ENCODE measurements at regions not wholly inside any gene's neighbourhood (a gene's known extent, or its start where the extent isn't known, plus 50 kb on each side); places are given as distances from the start of the nearest gene placed in this dataset.

GRCh38 chr1:168789501-168789900, 60.5 kb upstream of the DPT start:
- in situ Hi-C loops (cut with MboI; ENCODE audit: low pct_ligation_motif_present in 1 of 4, low pct_unique_long_range_greater_than_20kb in 1 of 4, low sequenced_read_pairs in 3 of 4) (no loop called here), intact Hi-C loops (cut with DNase I; ENCODE audit: low total_unique reads) (no loop called here)
- Histone ChIP-seq H3K27ac (no peak overlapping the region), H3K4me3 (no peak overlapping the region), H3K9me3 (no peaks in the 10 kb centered on the region), H3K36me3 (no peaks in the 10 kb centered on the region), H3K4me1 (peaks cover 0 to 2% (median 0%) of the 10 kb centered on the region in 4 donors), H3K27me3 (no peaks in the 10 kb centered on the region)
- WGBS, 2 donors (ENCODE audit: low coverage in 1 of 2): 72 to 75% methylated on average over 2 of the region's 2 CpGs
- TF ChIP-seq POLR2AphosphoS5 (IDR thresholded peaks at IDR 0.05): no peak
- TF ChIP-seq CTCF (IDR thresholded peaks at IDR 0.05): no peak
- TF ChIP-seq POLR2A (IDR thresholded peaks at IDR 0.05): no peak
- no peak for TF ChIP-seq EP300 (IDR thresholded peaks at IDR 0.05; ENCODE audit: low read depth)
- DNase-seq: no peak

- intact Hi-C loops (cut with DNase I; ENCODE audit: low total_unique reads): no loop called here
- Histone ChIP-seq H3K4me1 (no peaks in the 10 kb centered on the region), H3K27ac (no peak overlapping the region), H3K4me3 (no peak overlapping the region), H3K36me3 (no peaks in the 10 kb centered on the region), H3K9me3 (no peaks in the 10 kb centered on the region), H3K27me3 (no peaks in the 10 kb centered on the region)
- TF ChIP-seq CTCF (IDR thresholded peaks at IDR 0.05): no peak
- TF ChIP-seq POLR2AphosphoS5 (IDR thresholded peaks at IDR 0.05): no peak
- no peak for TF ChIP-seq EP300 (IDR thresholded peaks at IDR 0.05; ENCODE audit: low read depth)
- TF ChIP-seq POLR2A (IDR thresholded peaks at IDR 0.05): no peak
- 80 to 81% methylated on average over 1 to 3 of the region's 3 CpGs for WGBS, 2 donors (ENCODE audit: low coverage in 1 of 2)
- in situ Hi-C loops (cut with MboI; ENCODE audit: low pct_ligation_motif_present in 1 of 4, low pct_unique_long_range_greater_than_20kb in 1 of 4, low sequenced_read_pairs in 3 of 4): no loop called here
- no peak for DNase-seq
Observed at GRCh38 chr1:168792142-168792541, 63.1 kb upstream of the DPT start.

- Histone ChIP-seq H3K4me3 (no peak overlapping the region), H3K4me1 (no peaks in the 10 kb centered on the region), H3K9me3 (no peaks in the 10 kb centered on the region), H3K36me3 (no peaks in the 10 kb centered on the region), H3K27me3 (no peaks in the 10 kb centered on the region), H3K27ac (no peak overlapping the region)
- in situ Hi-C loops (cut with MboI; ENCODE audit: low pct_ligation_motif_present in 1 of 4, low pct_unique_long_range_greater_than_20kb in 1 of 4, low sequenced_read_pairs in 3 of 4): no loop called here
- TF ChIP-seq POLR2AphosphoS5 (IDR thresholded peaks at IDR 0.05) (no peak), EP300 (IDR thresholded peaks at IDR 0.05; ENCODE audit: low read depth) (no peak), CTCF (IDR thresholded peaks at IDR 0.05) (no peak), POLR2A (IDR thresholded peaks at IDR 0.05) (no peak)
- WGBS, 2 donors (ENCODE audit: low coverage in 1 of 2): 31 to 54% methylated on average over 2 of the region's 2 CpGs
- no peak for DNase-seq
- intact Hi-C loops (cut with DNase I; ENCODE audit: low total_unique reads): no loop called here
Observed at GRCh38 chr1:168792592-168793125, 63.7 kb upstream of the DPT start.

GRCh38 chr1:168794057-168794456, 65.1 kb upstream of the DPT start:
- whole genome bisulfite sequencing, 2 donors (ENCODE audit: low coverage in 1 of 2): 86 to 98% methylated on average over 5 to 6 of the region's 6 CpGs
- H3K27ac ChIP-seq: no peak overlapping the region
- in situ Hi-C loops (cut with MboI; ENCODE audit: low pct_ligation_motif_present in 1 of 4, low pct_unique_long_range_greater_than_20kb in 1 of 4, low sequenced_read_pairs in 3 of 4): no loop called here
- no peaks in the 10 kb centered on the region for H3K9me3 ChIP-seq
- no peaks in the 10 kb centered on the region for H3K36me3 ChIP-seq
- no peak for DNase-seq
- intact Hi-C loops (cut with DNase I; ENCODE audit: low total_unique reads): no loop called here
- no peaks in the 10 kb centered on the region for H3K27me3 ChIP-seq
- no peaks in the 10 kb centered on the region for H3K4me1 ChIP-seq
- TF ChIP-seq EP300 (IDR thresholded peaks at IDR 0.05; ENCODE audit: low read depth) (no peak), CTCF (IDR thresholded peaks at IDR 0.05) (no peak), POLR2A (IDR thresholded peaks at IDR 0.05) (no peak), POLR2AphosphoS5 (IDR thresholded peaks at IDR 0.05) (no peak)
- H3K4me3 ChIP-seq: no peak overlapping the region

All from transverse colon (tissue), 4 donors.